ENCODE measurements at regions not wholly inside any gene's neighbourhood (a gene's known extent, or its start where the extent isn't known, plus 50 kb on each side); places are given as distances from the start of the nearest gene placed in this dataset.

DNA sequence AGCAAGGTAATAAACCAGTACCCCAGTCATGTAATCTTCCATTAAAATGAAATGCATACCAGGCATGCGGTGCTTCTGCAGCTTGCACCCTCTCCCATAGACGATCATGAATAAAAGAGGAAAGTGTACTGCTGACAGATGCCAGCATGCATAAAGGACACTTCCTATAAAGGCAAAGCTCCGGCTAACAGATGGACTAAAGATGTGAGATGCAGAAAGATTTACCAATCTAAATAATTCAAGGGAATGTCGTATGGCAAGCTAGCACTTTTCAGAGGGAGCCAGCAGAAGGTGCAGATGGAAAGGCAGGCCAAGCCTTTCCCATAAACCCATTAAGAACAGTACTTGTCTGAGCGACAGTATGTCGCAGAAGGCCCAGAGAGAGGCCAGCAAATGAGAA, 542.0 kb downstream of the NUF2 start:
- H3K9me3 ChIP-seq (ENCODE audit: control insufficient read depth in 2 of 3, insufficient read depth in 1 of 3, low read length in 3 of 3): no peaks in the 10 kb centered on the region
- H3K4me3 ChIP-seq (ENCODE audit: low read length in 3 of 3): no peak overlapping the region
- H3K27me3 ChIP-seq (ENCODE audit: control insufficient read depth, insufficient read depth, low read length): no peaks in the 10 kb centered on the region
- no peak overlapping the region for H3K9ac ChIP-seq (ENCODE audit: low read length in 3 of 3)
- no peak for DNase-seq
- no peaks in the 10 kb centered on the region for H3K36me3 ChIP-seq (ENCODE audit: control insufficient read depth in 2 of 3, insufficient read depth in 3 of 3, low read length in 3 of 3)
- no peak for TF ChIP-seq CTCF (IDR thresholded peaks at IDR 0.05; ENCODE audit: borderline replicate concordance, extremely low read depth, insufficient read depth)
- intact Hi-C loops (cut with DNase I): no loop called here
- FAIRE-seq: no peak
- no peaks in the 10 kb centered on the region for H3K4me1 ChIP-seq (ENCODE audit: control insufficient read depth in 2 of 3, insufficient read depth in 2 of 3, low read depth in 1 of 3, low read length in 3 of 3)
- no peak overlapping the region for H3K27ac ChIP-seq (ENCODE audit: low read depth in 2 of 2, low read length in 2 of 2)

DNA sequence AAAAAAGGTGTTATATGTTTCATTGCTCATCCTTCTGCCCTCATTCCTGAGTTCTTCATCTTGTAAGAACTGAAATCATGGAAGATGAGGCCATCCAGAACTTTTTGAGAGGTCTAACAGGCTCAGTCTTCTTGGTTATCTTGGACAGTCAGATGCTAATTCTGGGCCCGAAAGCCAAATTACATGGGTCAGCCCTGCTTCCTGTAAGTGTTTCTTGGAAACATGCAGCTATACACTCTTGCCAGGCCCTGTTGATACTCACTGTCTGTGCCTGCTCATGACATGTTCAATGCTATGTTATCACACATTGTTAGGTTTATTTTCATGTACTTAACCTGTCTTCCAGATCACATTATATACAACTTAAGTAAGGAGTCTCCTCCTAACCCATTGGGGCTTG, 542.5 kb downstream of the NUF2 start:
- DNase-seq (no peak), FAIRE-seq (no peak)
- Histone ChIP-seq H3K27ac (ENCODE audit: low read depth in 2 of 2, low read length in 2 of 2) (no peak overlapping the region), H3K9ac (ENCODE audit: low read length in 3 of 3) (no peak overlapping the region), H3K9me3 (ENCODE audit: control insufficient read depth in 2 of 3, insufficient read depth in 1 of 3, low read length in 3 of 3) (no peaks in the 10 kb centered on the region), H3K4me1 (ENCODE audit: control insufficient read depth in 2 of 3, insufficient read depth in 2 of 3, low read depth in 1 of 3, low read length in 3 of 3) (no peaks in the 10 kb centered on the region), H3K36me3 (ENCODE audit: control insufficient read depth in 2 of 3, insufficient read depth in 3 of 3, low read length in 3 of 3) (no peaks in the 10 kb centered on the region), H3K4me3 (ENCODE audit: low read length in 3 of 3) (no peak overlapping the region), H3K27me3 (ENCODE audit: control insufficient read depth, insufficient read depth, low read length) (no peaks in the 10 kb centered on the region)
- TF ChIP-seq CTCF (IDR thresholded peaks at IDR 0.05; ENCODE audit: borderline replicate concordance, extremely low read depth, insufficient read depth): no peak
- intact Hi-C loops (cut with DNase I): no loop called here

DNA sequence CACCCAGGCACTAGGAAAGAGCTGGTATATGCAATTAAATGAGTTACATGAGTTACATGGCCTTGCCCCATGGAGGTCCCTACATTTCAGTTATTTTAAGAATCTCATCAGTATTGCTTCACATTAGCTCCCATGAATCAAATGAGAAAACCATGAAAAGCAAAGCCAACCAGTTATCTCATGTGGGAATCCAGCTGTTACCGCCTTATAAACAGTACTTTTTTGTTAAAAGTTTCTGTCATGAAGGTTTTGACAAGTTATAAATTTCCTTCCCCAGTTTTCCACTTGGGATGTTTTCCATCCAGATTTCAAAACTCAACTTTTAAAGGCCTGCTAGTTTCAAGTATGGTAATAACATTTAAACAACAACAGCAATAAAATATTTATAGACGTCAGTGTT, 544.8 kb downstream of the NUF2 start:
- DNase-seq (peak in 2 of 5 donors; percentile 51 to 80), FAIRE-seq (no peak)
- H3K27me3 ChIP-seq (ENCODE audit: control insufficient read depth, insufficient read depth, low read length): no peaks in the 10 kb centered on the region
- H3K36me3 ChIP-seq (ENCODE audit: control insufficient read depth in 2 of 3, insufficient read depth in 3 of 3, low read length in 3 of 3): no peaks in the 10 kb centered on the region
- no peak for TF ChIP-seq CTCF (IDR thresholded peaks at IDR 0.05; ENCODE audit: borderline replicate concordance, extremely low read depth, insufficient read depth)
- H3K9me3 ChIP-seq (ENCODE audit: control insufficient read depth in 2 of 3, insufficient read depth in 1 of 3, low read length in 3 of 3): no peaks in the 10 kb centered on the region
- H3K27ac ChIP-seq (ENCODE audit: low read depth in 2 of 2, low read length in 2 of 2): no peak overlapping the region
- H3K9ac ChIP-seq (ENCODE audit: low read length in 3 of 3): no peak overlapping the region
- no peak overlapping the region for H3K4me3 ChIP-seq (ENCODE audit: low read length in 3 of 3)
- H3K4me1 ChIP-seq (ENCODE audit: control insufficient read depth in 2 of 3, insufficient read depth in 2 of 3, low read depth in 1 of 3, low read length in 3 of 3): no peaks in the 10 kb centered on the region
- intact Hi-C loops (cut with DNase I): no loop called here

GRCh38 chr1:163870666-163871065, 548.9 kb downstream of the NUF2 start:
- intact Hi-C loops (cut with DNase I): no loop called here
- H3K9ac ChIP-seq (ENCODE audit: low read length in 3 of 3): no peak overlapping the region
- FAIRE-seq: no peak
- H3K27ac ChIP-seq (ENCODE audit: low read depth in 2 of 2, low read length in 2 of 2): no peak overlapping the region
- H3K27me3 ChIP-seq (ENCODE audit: control insufficient read depth, insufficient read depth, low read length): no peaks in the 10 kb centered on the region
- no peaks in the 10 kb centered on the region for H3K9me3 ChIP-seq (ENCODE audit: control insufficient read depth in 2 of 3, insufficient read depth in 1 of 3, low read length in 3 of 3)
- DNase-seq: no peak
- TF ChIP-seq CTCF (IDR thresholded peaks at IDR 0.05; ENCODE audit: borderline replicate concordance, extremely low read depth, insufficient read depth): no peak
- H3K4me3 ChIP-seq (ENCODE audit: low read length in 3 of 3): no peak overlapping the region
- H3K4me1 ChIP-seq (ENCODE audit: control insufficient read depth in 2 of 3, insufficient read depth in 2 of 3, low read depth in 1 of 3, low read length in 3 of 3): no peaks in the 10 kb centered on the region
- no peaks in the 10 kb centered on the region for H3K36me3 ChIP-seq (ENCODE audit: control insufficient read depth in 2 of 3, insufficient read depth in 3 of 3, low read length in 3 of 3)

All from kidney (tissue), 13 donors.